NCI-H146 treated with DMSO at 0.1 percent for 48 hours (cell line): ENCODE measurements at regions not wholly inside any gene's neighbourhood (a gene's known extent, or its start where the extent isn't known, plus 50 kb on each side); places are given as distances from the start of the nearest gene placed in this dataset.

ENCODE experiments used
- DNase-seq: peaks from one replicate; lab custom pipeline; 2025; ENCODE audit not compliant: unreplicated experiment; lab: John Stamatoyannopoulos, UW

DNA sequence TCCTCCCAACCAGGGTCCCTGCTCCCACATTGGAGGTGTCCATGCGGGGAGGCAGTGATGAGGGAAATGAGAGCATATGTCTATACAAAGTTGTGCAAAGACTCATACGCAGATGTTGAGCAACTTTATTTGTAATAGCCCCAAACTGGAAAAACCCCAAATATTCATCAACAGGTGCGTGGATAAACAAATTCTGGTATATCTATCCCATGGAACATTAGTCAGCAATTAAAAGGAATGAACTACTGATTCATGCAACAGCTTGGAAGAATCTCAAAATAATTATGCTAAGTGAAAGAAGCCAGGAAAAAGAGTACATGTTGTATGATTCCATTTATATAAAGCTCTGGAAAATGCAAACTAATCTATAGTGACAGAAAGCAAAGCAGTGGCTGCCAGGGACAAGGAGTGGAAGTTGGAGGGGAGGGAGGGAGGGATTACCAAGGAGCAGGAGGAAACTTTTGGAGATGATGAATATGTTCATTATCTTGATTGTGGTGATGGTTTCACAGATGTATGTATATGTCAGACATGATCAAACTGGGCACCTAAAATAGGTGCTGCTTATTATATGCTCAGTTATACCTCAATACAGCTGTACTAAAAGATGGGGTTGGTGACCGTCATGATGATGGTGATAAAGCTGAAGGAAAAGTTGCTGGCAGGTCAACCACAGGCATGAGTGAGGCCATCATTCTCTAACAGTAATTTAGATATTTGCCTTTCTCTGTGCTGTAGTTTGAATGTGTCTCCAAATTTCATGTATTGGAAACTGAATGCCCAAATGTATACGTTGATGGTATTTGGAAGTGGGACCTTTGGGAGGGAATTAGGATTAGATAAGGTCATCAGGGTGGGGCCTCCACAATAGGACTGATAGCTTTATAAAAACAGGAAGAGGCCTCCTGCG lies 270.9 kb downstream of the CYP26B1 start:
- no peak for DNase-seq

DNA sequence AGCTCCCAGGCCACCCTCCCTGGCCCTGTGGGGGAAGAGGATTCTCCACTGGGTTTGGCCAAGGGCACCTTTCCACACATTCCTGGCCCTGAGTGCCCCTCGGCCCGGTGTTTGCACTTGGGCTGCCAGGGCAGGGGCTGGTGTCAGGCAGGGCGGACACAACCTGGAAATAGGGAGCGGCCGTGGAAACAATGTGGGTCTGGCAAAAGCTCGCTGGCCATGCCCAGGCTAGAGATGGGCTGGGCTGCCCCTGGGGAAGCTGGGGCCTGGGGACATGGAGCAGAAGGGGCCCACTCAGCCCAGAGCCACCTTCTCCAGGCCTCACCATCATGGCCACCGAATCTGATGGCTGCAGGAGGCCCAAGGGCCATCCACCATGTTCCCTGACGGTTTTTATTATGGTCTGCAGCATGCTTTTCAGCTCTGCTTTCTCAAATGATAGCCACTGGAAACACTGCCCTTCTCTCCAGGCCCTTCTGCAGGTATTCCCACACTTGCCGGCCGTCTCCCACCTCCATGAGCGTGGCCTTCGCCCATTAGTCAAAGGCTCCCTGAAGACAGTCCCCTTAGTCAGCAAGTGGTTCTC lies 275.1 kb downstream of the CYP26B1 start:
- no peak for DNase-seq

DNA sequence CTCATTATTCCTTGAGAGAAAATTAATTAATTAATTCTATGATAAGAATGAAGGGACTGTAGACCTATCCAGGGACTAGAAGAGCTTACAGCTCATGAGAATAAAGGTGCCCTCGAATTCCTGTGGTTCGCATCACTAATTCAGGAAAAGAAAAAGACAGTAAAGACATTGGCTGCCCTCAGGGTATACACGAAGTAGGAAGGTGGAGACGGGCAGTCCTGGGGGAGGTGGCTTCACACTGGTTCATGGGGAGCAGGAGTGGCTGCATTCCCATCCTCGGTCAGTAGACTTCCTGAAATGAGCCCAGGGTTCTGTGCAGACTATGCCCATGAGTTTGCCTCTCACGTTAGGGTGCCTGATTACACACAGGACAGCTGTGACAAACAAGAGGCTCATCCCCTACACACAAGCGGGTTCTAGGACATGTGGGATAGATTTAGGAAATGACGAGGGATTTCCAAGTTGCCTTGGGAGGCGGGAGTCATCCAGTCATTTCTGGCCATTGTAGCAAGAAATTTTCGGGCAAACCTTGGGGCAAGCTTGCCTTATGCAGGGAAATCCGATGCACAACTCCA lies 282.2 kb downstream of the CYP26B1 start:
- no peak for DNase-seq

DNA sequence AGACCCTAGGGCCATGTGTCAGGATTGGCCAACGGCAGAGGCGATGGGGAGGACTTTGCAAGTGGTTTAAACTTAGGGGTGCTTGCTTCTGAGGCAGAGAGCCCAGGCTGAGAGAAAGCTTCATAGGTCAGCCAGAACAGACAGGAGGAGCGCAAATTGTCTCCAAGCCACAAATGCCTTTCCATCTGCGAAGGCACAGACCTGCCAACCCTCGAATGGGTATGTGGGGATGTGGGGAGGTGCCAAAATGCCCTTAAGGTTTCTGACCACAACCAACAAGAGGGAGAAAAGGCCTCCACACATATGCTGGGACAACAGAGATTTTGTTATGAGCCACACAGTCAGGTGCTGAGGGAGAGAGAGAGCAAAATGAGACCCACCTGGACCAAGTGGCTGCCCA lies 283.6 kb downstream of the CYP26B1 start:
- DNase-seq = no peak

DNA sequence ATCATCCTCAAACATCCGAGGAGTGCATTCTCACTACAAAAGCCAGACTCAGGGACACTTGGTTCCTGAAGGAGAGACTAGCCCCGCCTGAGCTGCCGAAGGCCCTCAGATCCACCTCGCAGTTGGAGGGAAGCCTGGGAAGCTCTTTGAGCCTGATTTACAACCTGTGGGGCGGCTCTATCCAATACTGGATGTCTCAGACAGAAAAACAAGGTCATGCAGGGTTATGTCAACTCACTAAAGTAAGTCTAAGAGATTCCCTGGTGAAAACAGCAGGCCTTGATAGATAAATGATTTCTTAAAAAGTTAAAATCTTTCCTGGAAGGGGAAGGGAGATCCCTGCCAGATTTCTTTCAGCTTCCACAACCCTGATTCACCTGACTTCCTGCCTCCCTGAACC lies 284.3 kb downstream of the CYP26B1 start:
- no peak for DNase-seq

DNA sequence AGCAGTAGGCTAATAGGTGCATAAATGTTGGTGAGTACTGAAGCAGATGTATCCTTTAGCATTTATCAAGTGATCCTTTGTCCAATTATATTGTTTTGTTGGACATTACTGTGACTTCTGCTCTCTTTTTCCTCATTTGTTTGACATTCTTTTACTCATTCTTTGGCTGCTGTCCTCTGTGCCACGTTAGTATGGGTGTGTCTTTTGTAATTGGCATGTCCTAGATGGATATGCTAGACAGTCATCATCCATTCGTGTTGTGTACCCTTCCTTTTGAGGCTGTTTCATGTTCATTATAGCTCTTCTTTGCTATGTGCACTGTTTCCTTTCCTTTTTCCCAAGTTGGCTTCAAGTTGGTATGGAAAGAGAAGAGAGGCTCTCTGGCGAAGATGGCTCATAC lies 284.7 kb downstream of the CYP26B1 start:
- no peak for DNase-seq

DNA sequence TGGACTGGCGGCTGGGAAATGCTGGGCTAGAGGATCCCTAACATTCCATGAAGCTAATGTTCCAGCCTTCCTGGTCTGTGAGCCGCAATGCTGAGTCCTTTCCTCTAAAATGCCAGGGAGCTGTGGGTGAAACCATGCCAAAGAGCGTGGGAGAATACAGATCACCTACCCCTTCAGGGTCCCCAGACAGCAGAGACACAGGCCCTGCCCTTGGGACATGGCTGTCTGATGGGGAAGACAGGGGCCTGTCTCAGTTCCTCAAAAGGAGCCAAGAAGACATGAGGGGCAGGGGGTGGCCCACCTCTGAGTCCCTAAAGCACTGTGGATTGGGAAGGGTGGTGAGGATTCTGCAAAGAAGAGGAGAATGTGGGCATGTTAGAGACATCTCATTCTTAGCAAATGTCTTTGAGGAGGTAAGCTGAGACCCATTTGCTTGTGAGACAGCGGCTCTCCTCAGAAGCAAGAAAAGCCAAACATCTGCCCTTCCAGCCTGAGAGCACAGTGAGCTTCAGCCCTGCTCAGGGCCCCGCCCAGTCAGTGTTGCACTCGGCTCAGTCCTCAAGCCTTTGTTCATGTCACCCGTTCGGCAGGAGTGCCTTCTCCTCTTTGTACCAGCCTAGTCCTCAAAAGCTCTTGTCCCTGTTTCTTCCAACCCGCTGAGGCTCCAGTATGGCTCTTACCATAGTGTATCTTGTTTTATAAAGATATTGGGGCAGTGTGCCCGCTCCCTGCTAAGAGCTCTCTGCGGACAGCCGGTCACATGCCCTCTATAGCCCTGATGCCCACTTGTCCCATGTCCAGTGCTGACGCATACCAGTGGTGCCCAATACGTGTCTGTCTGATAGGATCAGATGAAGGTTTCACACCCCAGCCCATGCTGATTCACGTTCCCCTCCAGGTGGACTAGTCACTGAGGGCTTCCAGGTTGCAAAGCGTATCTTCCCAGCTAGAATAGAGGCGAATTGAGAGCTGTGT lies 286.2 kb downstream of the CYP26B1 start:
- DNase-seq = no peak

DNA sequence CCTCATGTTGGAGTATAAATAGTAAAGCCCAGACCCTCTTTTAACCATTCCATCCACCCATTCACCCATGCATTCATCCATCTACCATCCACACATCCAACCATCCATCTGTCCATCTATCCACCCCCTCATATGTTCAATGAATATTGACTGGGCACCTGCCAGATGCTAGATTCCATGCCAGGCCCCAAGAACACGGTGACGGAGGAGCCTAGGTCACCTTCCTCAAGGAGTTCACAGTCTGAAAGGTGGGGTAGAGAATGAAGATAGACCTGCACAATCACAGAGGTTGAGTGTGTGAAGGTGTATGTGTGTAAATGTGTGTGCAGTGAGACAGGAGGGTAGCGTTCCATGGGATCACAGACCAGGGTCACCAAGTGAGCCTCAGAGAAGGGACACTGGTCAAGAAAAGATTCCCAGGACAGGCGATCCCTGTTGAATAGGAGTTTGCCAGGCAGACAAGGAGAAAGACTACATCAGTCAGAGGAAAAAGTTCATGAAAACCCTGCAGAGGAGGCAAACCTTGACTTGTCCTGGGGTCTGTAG lies 287.2 kb downstream of the CYP26B1 start:
- DNase-seq = no peak

DNA sequence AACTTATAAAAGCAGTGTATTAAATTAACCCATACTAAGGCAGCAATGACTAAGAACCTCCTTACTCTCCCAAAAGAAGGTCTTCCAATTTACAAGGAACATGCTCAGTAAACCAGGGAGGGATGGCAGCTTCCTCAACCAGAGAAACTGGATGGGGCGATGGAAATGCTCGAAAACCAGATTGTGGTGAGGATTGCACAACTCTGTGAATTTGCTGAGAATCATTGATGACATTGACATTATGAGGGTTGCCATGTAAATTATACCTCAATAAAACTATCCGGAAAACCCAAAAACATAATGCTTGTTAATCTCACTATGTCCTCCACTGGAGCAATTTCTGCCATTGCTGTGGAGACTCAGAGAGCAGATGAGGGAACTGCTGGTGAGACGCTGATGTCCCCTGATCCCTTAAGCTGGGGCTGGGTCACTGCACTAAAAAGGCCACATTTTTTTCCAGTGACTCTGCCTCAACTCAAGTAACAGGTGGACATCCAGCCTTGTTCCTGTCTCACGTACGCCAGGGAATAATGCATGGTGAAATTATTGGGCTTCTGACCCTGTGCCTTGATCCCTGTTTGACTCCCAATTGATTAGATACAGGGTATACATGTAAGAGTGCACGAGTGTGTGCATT lies 288.3 kb downstream of the CYP26B1 start:
- DNase-seq = no peak

DNA sequence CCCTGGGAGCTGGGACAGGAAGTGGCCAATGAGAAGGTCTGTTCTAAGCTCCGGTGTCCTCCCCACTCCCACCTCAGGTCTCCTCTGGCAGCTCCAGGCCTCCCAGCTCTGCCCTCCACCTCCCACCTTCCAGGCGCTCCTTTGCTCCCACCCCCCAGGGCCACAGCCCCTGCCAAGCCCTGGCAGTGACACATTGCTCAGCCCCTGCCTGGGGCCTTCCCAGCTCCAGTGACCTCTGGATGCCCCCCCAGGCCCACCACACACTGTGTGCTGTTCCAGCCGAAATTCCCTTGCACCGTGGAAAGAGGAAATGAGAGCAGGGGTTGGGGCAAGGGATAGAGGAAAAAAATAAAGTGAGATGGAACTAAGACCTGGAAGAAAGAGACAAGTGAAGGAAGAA lies 289.6 kb downstream of the CYP26B1 start:
- no peak for DNase-seq

DNA sequence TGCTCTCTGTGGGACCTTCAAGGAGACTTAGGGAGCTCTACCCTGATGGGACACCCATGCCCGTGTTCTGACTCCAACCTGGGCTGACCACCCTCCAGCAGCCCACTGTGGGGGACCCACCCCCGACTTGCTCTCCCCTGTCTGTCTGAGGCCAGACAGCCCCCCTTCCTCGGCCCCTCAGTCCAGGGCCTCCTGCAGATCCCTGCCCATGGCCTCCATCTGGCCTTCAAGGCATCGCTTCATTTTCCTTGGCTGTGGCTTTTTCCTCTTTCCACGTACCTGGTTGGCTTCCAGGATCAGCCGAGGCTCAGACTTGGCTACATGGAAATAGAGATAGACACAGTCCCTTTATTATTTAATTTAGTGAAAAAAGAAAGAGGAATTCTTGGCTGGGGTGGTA lies 290.0 kb downstream of the CYP26B1 start:
- no peak for DNase-seq

DNA sequence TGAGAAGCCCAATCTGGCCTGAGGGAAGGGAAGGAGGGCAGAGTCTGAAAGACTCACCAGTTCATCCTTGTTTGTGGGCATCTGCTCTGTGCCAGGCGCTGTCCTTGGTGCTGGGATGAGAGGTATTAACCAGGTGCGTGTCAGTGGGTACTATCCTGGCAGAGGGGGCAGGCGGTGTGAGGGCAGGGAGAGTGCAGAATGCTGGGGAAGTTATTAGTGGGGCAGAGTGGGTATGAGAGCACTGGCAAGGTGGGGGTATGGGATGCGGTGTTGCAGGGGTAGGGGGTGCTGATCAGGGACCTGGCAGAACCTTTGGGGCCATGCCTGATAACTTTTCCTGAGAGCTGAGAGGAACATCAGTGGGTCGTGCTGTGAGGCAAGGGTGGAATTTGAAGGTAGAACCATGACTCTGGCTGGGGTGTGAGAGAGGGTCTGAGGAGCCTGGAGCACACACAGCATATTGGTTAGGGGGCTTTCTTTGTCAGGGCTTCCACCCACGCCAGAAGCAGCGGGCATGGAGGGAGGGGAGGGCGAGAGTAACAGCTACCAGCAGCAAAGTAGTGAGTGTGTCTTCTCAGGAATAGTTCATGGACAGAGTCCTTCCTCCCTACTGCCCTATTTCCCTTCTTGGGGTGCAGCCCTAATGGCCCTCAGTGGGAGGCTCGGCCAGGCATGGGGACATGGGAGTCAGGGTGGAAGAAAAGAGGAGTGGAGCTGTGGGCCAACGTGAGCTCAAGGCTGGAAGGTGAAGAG lies 290.7 kb downstream of the CYP26B1 start:
- DNase-seq = no peak

DNA sequence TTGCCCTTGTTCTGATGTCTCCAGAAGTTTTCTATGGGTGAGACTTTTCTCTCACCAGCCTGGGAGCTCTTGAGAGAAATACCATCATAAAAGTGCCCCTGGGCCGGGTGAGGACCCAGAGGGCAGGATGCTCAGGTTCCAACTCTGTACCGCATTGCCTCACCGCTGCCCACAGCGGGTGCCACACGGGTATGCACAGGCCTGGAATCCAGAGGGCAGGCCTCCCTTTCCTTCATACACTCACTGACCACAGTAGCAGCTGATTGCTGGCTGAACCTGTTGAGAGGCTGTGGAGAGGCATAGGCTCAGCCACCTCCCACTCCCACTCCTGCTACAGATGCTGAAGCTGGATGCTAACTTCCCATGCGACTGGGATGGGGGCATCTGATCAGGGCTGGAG lies 293.8 kb downstream of the CYP26B1 start:
- DNase-seq = no peak

DNA sequence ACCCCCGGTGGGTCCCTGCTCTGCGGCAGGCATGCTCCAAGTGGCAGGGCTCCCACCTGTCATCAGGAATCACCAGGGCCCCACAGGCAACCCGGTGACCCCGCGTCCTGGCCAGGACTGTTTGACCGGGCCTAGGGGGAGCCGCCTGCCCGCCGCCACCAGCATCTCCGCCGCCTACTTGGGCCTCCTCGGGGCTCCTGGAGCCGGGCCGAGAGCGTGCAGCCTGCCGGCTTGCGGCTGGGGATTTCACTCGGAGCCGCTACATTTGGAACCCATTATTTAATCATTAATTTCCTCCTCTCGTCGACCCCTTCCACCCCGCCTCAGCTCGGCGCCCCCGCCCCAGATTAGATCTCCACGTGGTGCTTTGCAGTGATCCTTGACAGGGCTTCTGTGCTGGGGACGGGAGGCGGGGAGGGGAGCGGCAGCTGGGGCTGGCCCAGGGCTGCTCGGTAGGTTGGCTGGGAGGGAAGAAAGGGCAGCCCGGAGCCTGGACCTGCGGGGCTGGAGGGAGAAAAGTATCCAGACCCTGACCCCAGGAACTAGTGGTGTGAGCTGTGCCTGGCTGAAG lies 295.4 kb downstream of the CYP26B1 start:
- no peak for DNase-seq

DNA sequence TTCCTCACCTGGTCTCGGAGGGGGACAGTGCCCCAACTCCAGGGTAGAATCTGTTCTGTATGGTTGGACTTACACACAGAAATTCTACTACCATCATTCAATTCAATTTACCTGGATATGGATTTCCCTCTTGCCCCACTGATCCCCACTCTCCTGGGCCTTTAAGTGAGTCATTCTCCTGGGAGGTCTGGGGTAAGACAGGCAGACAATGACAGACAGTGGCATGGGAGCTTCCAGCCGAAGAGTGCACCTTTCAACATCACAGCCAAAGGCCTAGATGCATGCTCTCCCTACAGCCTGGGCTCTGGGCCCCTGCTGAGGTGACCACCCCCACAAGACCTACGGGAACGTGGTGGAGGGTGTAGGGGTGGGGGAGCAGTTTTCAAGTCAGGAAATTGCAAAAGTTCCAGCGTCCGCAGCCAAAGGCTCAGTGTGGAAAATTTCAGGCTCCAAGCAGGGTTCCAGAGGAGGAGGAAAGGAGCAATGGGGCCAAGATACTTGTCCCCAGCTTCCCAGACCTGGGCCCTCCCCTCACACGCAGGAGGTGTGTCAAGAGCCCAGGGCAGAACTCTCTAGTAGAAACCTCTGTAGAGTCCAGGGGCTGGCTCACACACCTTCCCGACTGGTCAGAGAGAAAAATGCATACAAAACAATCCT lies 296.4 kb downstream of the CYP26B1 start:
- no peak for DNase-seq

DNA sequence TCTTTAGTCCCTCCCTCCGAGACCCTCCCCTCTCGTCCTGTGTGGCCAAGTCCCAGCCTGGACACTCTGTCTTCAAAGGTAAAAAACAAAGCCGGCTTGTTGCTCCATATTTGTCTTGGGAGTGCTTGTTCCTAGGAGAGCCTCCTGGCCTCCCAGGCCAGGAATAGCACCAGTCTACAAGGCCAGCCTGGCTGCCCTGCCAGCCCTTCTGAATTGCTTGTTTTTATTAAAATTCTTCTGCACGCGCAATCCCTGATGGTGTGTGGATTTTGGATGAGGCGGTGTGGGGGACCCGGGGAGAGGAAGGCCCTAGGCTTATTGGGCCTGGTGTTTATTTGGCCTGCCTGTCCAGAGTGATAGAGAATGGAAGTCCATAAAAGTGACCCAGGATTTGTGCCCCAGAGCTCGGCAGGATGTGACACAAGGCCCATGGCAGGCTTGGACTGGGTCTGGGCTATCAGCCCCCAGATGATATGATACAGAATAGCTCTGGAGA lies 297.3 kb downstream of the CYP26B1 start:
- DNase-seq = no peak

DNA sequence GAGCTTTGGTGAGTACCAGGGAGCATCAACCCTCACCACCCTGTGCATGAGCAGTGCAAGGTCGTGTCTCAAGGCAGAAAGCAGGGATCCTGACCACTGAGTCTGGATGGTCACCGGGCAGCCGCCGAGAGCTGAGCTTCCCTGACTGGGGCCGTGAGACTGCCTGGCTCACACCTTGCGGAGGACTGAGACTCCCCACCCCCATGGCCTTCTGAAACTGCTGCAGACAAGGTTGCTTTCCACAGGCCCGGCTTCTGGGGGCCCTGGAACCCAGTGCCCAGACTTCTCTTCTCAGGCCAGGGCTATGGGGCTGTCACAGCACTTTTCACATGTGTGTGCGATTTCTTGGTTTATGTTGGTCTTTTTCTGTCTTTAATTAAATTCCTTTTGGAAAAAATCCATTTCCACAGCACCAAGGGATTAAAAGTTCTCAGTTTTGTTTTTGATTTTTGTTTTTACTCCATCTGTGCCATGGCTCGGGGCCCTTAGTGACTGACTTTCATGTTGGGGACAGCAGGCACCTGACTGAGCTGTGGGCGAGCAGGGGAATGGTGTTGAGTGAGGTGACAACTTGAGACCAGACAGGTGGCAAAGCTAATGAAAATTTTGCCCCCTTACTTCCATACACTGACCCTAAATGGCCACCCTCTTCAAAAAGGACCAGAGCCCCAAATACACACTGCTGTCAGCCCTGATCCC lies 297.9 kb downstream of the CYP26B1 start:
- no peak for DNase-seq

DNA sequence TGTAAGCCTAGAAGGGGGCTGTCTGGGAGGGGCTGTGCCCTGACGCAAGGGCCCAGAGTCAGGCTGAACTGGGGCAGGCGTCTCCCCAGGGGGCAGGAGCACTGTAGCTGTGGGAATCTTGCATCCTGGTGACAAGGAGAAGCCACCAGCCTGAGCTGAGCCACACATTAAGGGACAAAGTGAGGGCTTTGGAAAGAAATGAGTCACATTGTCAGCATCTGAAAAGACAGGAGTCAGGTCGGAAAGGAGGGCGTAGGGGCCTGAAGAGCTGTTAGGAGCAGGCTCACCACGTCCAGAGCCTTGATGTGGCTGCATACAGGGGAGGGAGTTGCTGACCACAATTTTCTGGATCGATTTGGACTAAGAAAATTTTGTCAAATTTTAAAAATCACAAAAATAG lies 298.6 kb downstream of the CYP26B1 start:
- no peak for DNase-seq
